ENCODE measurements at regions not wholly inside any gene's neighbourhood (a gene's known extent, or its start where the extent isn't known, plus 50 kb on each side); places are given as distances from the start of the nearest gene placed in this dataset.
A peak's percentile ranks its signal among the peaks of the same experiment; 100 is the strongest.

GRCh38 chr2:207236156-207236935, 70.6 kb upstream of the KLF7 start:
- Histone ChIP-seq H4K8ac (ENCODE audit: low read depth, low read length) (no peak overlapping the region), H3K27ac (ENCODE audit: low read depth, low read length) (no peak overlapping the region), H3K79me2 (ENCODE audit: control insufficient read depth, insufficient read depth, low read length) (no peaks in the 10 kb centered on the region), H3K4me1 (ENCODE audit: control insufficient read depth, low read depth, low read length) (peaks cover 2% of the 10 kb centered on the region), H2AK5ac (ENCODE audit: low read length) (no peak overlapping the region), H3K18ac (ENCODE audit: low read length) (no peak overlapping the region), H3K27me3 (ENCODE audit: insufficient read depth, low read length, poor library complexity) (no peaks in the 10 kb centered on the region), H3K36me3 (ENCODE audit: control insufficient read depth, insufficient read depth, low read length) (no peaks in the 10 kb centered on the region), H2BK120ac (ENCODE audit: low read depth, low read length) (no peak overlapping the region), H2BK5ac (ENCODE audit: low read length) (no peak overlapping the region), H3K23ac (ENCODE audit: low read length) (no peak overlapping the region), H3K56ac (ENCODE audit: low read length) (no peak overlapping the region), H3K9ac (ENCODE audit: low read length) (no peak overlapping the region), H4K5ac (ENCODE audit: low read length) (no peak overlapping the region), H3K4me2 (ENCODE audit: low read length) (no peak overlapping the region), H3K4me3 (ENCODE audit: low read length) (no peak overlapping the region), H3K79me1 (ENCODE audit: low read length) (no peaks in the 10 kb centered on the region), H3K4ac (ENCODE audit: low read depth, low read length) (no peak overlapping the region), H2BK15ac (replicated peaks; ENCODE audit: low read depth) (no peak overlapping the region)
- WGBS (ENCODE audit: extremely low coverage, insufficient coverage, low lambda C conversion rate): no CpG with 5 or more reads among the region's 2 CpGs
- DNase-seq: no peak

GRCh38 chr2:207238831-207239701, 73.3 kb upstream of the KLF7 start:
- Histone ChIP-seq H3K4me3 (ENCODE audit: low read length) (no peak overlapping the region), H2BK5ac (ENCODE audit: low read length) (no peak overlapping the region), H2BK120ac (ENCODE audit: low read depth, low read length) (no peak overlapping the region), H3K4me1 (ENCODE audit: control insufficient read depth, low read depth, low read length) (no peaks in the 10 kb centered on the region), H3K27me3 (ENCODE audit: insufficient read depth, low read length, poor library complexity) (no peaks in the 10 kb centered on the region), H3K23ac (ENCODE audit: low read length) (no peak overlapping the region), H3K56ac (ENCODE audit: low read length) (no peak overlapping the region), H3K4ac (ENCODE audit: low read depth, low read length) (no peak overlapping the region), H3K9ac (ENCODE audit: low read length) (no peak overlapping the region), H3K27ac (ENCODE audit: low read depth, low read length) (no peak overlapping the region), H3K79me1 (ENCODE audit: low read length) (no peaks in the 10 kb centered on the region), H3K79me2 (ENCODE audit: control insufficient read depth, insufficient read depth, low read length) (no peaks in the 10 kb centered on the region), H2BK15ac (replicated peaks; ENCODE audit: low read depth) (no peak overlapping the region), H3K4me2 (ENCODE audit: low read length) (no peak overlapping the region), H3K36me3 (ENCODE audit: control insufficient read depth, insufficient read depth, low read length) (no peaks in the 10 kb centered on the region), H3K18ac (ENCODE audit: low read length) (peak overlapping the region; percentile 34), H2AK5ac (ENCODE audit: low read length) (peak overlapping the region; percentile 65), H4K8ac (ENCODE audit: low read depth, low read length) (no peak overlapping the region), H4K5ac (ENCODE audit: low read length) (no peak overlapping the region)
- DNase-seq: peak; percentile 44
- no CpG with 5 or more reads among the region's 7 CpGs for WGBS (ENCODE audit: extremely low coverage, insufficient coverage, low lambda C conversion rate)

- no peak overlapping the region for H3K18ac ChIP-seq (ENCODE audit: low read length)
- H3K23ac ChIP-seq (ENCODE audit: low read length): no peak overlapping the region
- no peak for DNase-seq
- H3K9ac ChIP-seq (ENCODE audit: low read length): no peak overlapping the region
- no peak overlapping the region for H3K56ac ChIP-seq (ENCODE audit: low read length)
- H3K4ac ChIP-seq (ENCODE audit: low read depth, low read length): no peak overlapping the region
- H3K79me1 ChIP-seq (ENCODE audit: low read length): no peaks in the 10 kb centered on the region
- no peaks in the 10 kb centered on the region for H3K36me3 ChIP-seq (ENCODE audit: control insufficient read depth, insufficient read depth, low read length)
- WGBS (ENCODE audit: extremely low coverage, insufficient coverage, low lambda C conversion rate): 100% methylated on average over 1 of the region's 9 CpGs
- no peak overlapping the region for H2AK5ac ChIP-seq (ENCODE audit: low read length)
- H4K8ac ChIP-seq (ENCODE audit: low read depth, low read length): no peak overlapping the region
- no peaks in the 10 kb centered on the region for H3K79me2 ChIP-seq (ENCODE audit: control insufficient read depth, insufficient read depth, low read length)
- H3K4me1 ChIP-seq (ENCODE audit: control insufficient read depth, low read depth, low read length): peaks cover 2% of the 10 kb centered on the region
- H2BK5ac ChIP-seq (ENCODE audit: low read length): no peak overlapping the region
- H3K4me3 ChIP-seq (ENCODE audit: low read length): no peak overlapping the region
- no peak overlapping the region for H3K4me2 ChIP-seq (ENCODE audit: low read length)
- no peak overlapping the region for H3K27ac ChIP-seq (ENCODE audit: low read depth, low read length)
- no peaks in the 10 kb centered on the region for H3K27me3 ChIP-seq (ENCODE audit: insufficient read depth, low read length, poor library complexity)
- no peak overlapping the region for H4K5ac ChIP-seq (ENCODE audit: low read length)
- H2BK120ac ChIP-seq (ENCODE audit: low read depth, low read length): no peak overlapping the region
- H2BK15ac ChIP-seq (replicated peaks; ENCODE audit: low read depth): no peak overlapping the region
Observed at GRCh38 chr2:207239754-207240494, 74.2 kb upstream of the KLF7 start.

DNA sequence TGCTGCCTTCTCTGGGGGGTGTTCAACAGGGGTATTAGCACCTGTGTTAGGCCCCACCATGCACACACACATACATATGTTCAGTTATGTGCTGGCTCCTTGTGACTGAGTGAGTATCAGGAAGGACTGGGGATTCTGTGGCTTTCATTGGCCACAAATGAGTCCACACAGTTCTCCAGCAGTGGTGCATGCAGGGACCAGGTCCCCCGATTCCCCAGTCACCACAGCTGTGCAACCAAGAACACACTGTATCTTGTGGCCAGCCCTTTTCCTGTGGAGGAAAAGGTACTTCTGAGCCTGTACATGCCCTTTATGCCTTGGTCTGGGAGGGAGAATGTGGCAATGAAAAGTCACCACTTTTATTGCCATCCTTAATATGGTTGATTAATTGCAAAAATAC, 74.9 kb upstream of the KLF7 start:
- H3K4me2 ChIP-seq (ENCODE audit: low read length): no peak overlapping the region
- H4K8ac ChIP-seq (ENCODE audit: low read depth, low read length): no peak overlapping the region
- no peak for DNase-seq
- no peak overlapping the region for H4K5ac ChIP-seq (ENCODE audit: low read length)
- H2BK5ac ChIP-seq (ENCODE audit: low read length): no peak overlapping the region
- no CpG with 5 or more reads among the region's 1 CpG for WGBS (ENCODE audit: extremely low coverage, insufficient coverage, low lambda C conversion rate)
- H3K23ac ChIP-seq (ENCODE audit: low read length): no peak overlapping the region
- no peak overlapping the region for H3K9ac ChIP-seq (ENCODE audit: low read length)
- no peak overlapping the region for H2BK120ac ChIP-seq (ENCODE audit: low read depth, low read length)
- H3K36me3 ChIP-seq (ENCODE audit: control insufficient read depth, insufficient read depth, low read length): no peaks in the 10 kb centered on the region
- H3K18ac ChIP-seq (ENCODE audit: low read length): no peak overlapping the region
- no peaks in the 10 kb centered on the region for H3K27me3 ChIP-seq (ENCODE audit: insufficient read depth, low read length, poor library complexity)
- no peak overlapping the region for H3K27ac ChIP-seq (ENCODE audit: low read depth, low read length)
- H3K79me1 ChIP-seq (ENCODE audit: low read length): no peaks in the 10 kb centered on the region
- no peak overlapping the region for H3K4me3 ChIP-seq (ENCODE audit: low read length)
- H3K79me2 ChIP-seq (ENCODE audit: control insufficient read depth, insufficient read depth, low read length): no peaks in the 10 kb centered on the region
- no peak overlapping the region for H2BK15ac ChIP-seq (replicated peaks; ENCODE audit: low read depth)
- no peak overlapping the region for H3K56ac ChIP-seq (ENCODE audit: low read length)
- H3K4ac ChIP-seq (ENCODE audit: low read depth, low read length): no peak overlapping the region
- peaks cover 7% of the 10 kb centered on the region for H3K4me1 ChIP-seq (ENCODE audit: control insufficient read depth, low read depth, low read length)
- H2AK5ac ChIP-seq (ENCODE audit: low read length): no peak overlapping the region

DNA sequence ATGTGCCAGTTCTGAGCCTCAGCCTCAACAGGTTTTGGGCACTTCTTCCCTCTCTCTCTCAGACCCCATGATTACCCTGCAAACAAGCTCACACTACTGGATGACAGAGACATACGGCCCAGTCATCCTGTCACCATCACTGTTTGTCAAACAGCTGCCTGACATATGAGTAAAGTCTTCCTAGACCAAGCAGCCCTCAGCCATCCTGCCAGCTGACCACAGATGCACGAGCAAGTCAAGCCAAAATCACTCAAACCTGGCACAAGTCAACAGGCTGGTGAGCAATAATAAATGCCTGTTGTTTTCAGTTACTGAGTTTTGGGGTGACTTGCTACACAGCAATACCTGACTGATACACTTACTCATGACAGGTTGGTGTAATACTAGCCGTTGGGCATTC, 75.5 kb upstream of the KLF7 start:
- Histone ChIP-seq H2BK120ac (ENCODE audit: low read depth, low read length) (no peak overlapping the region), H3K4me3 (ENCODE audit: low read length) (no peak overlapping the region), H2AK5ac (ENCODE audit: low read length) (no peak overlapping the region), H3K18ac (ENCODE audit: low read length) (no peak overlapping the region), H3K4me2 (ENCODE audit: low read length) (no peak overlapping the region), H3K9ac (ENCODE audit: low read length) (no peak overlapping the region), H3K23ac (ENCODE audit: low read length) (no peak overlapping the region), H3K36me3 (ENCODE audit: control insufficient read depth, insufficient read depth, low read length) (no peaks in the 10 kb centered on the region), H3K79me2 (ENCODE audit: control insufficient read depth, insufficient read depth, low read length) (no peaks in the 10 kb centered on the region), H3K56ac (ENCODE audit: low read length) (no peak overlapping the region), H4K8ac (ENCODE audit: low read depth, low read length) (no peak overlapping the region), H3K27ac (ENCODE audit: low read depth, low read length) (no peak overlapping the region), H4K5ac (ENCODE audit: low read length) (no peak overlapping the region), H3K27me3 (ENCODE audit: insufficient read depth, low read length, poor library complexity) (no peaks in the 10 kb centered on the region), H3K4me1 (ENCODE audit: control insufficient read depth, low read depth, low read length) (peaks cover 7% of the 10 kb centered on the region), H2BK15ac (replicated peaks; ENCODE audit: low read depth) (no peak overlapping the region), H3K4ac (ENCODE audit: low read depth, low read length) (no peak overlapping the region), H2BK5ac (ENCODE audit: low read length) (no peak overlapping the region), H3K79me1 (ENCODE audit: low read length) (no peaks in the 10 kb centered on the region)
- no CpG with 5 or more reads among the region's 3 CpGs for WGBS (ENCODE audit: extremely low coverage, insufficient coverage, low lambda C conversion rate)
- no peak for DNase-seq

Data from mesendoderm (in vitro differentiated cells).